WTC11 (cell line): ENCODE measurements at regions not wholly inside any gene's neighbourhood (a gene's known extent, or its start where the extent isn't known, plus 50 kb on each side); places are given as distances from the start of the nearest gene placed in this dataset.

Experiments used
- ATAC-seq: fragments of 200-7000 bp; cut with Tn5 transposase; 2 replicates; pipeline ENCODE4 v1.10.0; 2021; ENCODE audit warnings: mild to moderate bottlenecking, moderate library complexity
- CTCF ChIA-PET: fragments of 300-600 bp; sonication (Branson Sonifier 250); formaldehyde crosslinking; loops from one replicate; lab custom pipeline; 2021; ENCODE audit warnings: antibody characterized with exemption; lab: Charles Lee
- POLR2A ChIA-PET: fragments of 350-600 bp; sonication (Branson Sonifier 250); formaldehyde crosslinking; loops from one replicate; lab custom pipeline; 2021; ENCODE audit warnings: antibody characterized with exemption; lab: Charles Lee
- DNase-seq: peaks from one replicate; pipeline ENCODE4 v3.0.0; 2021; ENCODE audit warnings: low spot score
- H3K27ac Mint-ChIP-seq: 2 replicates; pipeline ENCODE4 v1.8.0; 2021; ENCODE audit warnings: mixed read lengths
- H3K27me3 Mint-ChIP-seq: 2 replicates; pipeline ENCODE4 v1.8.0; 2021; ENCODE audit warnings: low read depth, mild to moderate bottlenecking, moderate library complexity, mixed read lengths
- H3K36me3 Mint-ChIP-seq: 2 replicates; pipeline ENCODE4 v1.8.0; 2021; ENCODE audit warnings: mixed read lengths
- H3K4me1 Mint-ChIP-seq: 2 replicates; pipeline ENCODE4 v1.8.0; 2022; ENCODE audit warnings: mixed read lengths
- H3K4me3 Mint-ChIP-seq: 2 replicates; pipeline ENCODE4 v1.8.0; 2021; ENCODE audit warnings: mild to moderate bottlenecking, moderate library complexity, mixed read lengths
- H3K9me3 Mint-ChIP-seq: 2 replicates; pipeline ENCODE4 v1.8.0; 2021; ENCODE audit warnings: mixed read lengths
- AFF4 ChIP-seq: sonication (generic); formaldehyde crosslinking; IDR thresholded peaks from 2 replicates; pipeline ENCODE4 v1.8.1; 2023; ENCODE audit warnings: mild to moderate bottlenecking, missing genetic modification reagents, borderline replicate concordance
- CBFB ChIP-seq: sonication (generic); formaldehyde crosslinking; IDR thresholded peaks from 2 replicates; pipeline ENCODE4 v1.8.1; 2022; ENCODE audit warnings: mild to moderate bottlenecking, low read depth, missing genetic modification reagents
- CTCF ChIP-seq: fragments of 200-600 bp; IDR thresholded peaks from 2 replicates; pipeline ENCODE4 v1.8.0; 2022; ENCODE audit warnings: antibody characterized with exemption
- ELF4 ChIP-seq: sonication (generic); formaldehyde crosslinking; IDR thresholded peaks from 2 replicates; pipeline ENCODE4 v1.8.1; 2022; ENCODE audit warnings: low read depth, mild to moderate bottlenecking, moderate library complexity, missing genetic modification reagents
- FOXP1 ChIP-seq: sonication (generic); formaldehyde crosslinking; IDR thresholded peaks from 2 replicates; pipeline ENCODE4 v1.8.0; 2022; ENCODE audit warnings: missing genetic modification reagents, mild to moderate bottlenecking, moderate library complexity, borderline replicate concordance
- PRRX2 ChIP-seq: fragments of 250-450 bp; sonication (Bioruptor Pico); IDR thresholded peaks from 2 replicates; pipeline ENCODE4 v1.8.0; 2021; ENCODE audit warnings: mild to moderate bottlenecking
- RELA ChIP-seq: sonication (generic); formaldehyde crosslinking; IDR thresholded peaks from 2 replicates; pipeline ENCODE4 v1.8.1; 2022; ENCODE audit warnings: missing genetic modification reagents, mild to moderate bottlenecking, borderline replicate concordance
- SMAD3 ChIP-seq: sonication (generic); formaldehyde crosslinking; IDR thresholded peaks from 2 replicates; pipeline ENCODE4 v1.8.0; 2022; ENCODE audit warnings: missing genetic modification reagents, mild to moderate bottlenecking, borderline replicate concordance
- TCF7 ChIP-seq: sonication (generic); formaldehyde crosslinking; IDR thresholded peaks from 2 replicates; pipeline ENCODE4 v1.8.0; 2022; ENCODE audit warnings: mild to moderate bottlenecking, low read depth, missing genetic modification reagents, moderate library complexity
- USF1 ChIP-seq: sonication (generic); formaldehyde crosslinking; IDR thresholded peaks from 2 replicates; pipeline ENCODE4 v1.8.0; 2022; ENCODE audit warnings: mild to moderate bottlenecking, missing genetic modification reagents
- USF2 ChIP-seq: sonication (generic); formaldehyde crosslinking; IDR thresholded peaks from 2 replicates; pipeline ENCODE4 v1.8.1; 2023; ENCODE audit warnings: mild to moderate bottlenecking, missing genetic modification reagents, moderate library complexity
- ZNF121 ChIP-seq: sonication (generic); formaldehyde crosslinking; IDR thresholded peaks from 2 replicates; pipeline ENCODE4 v1.8.0; 2023; ENCODE audit warnings: missing genetic modification reagents
- ZNF138 ChIP-seq: sonication (generic); formaldehyde crosslinking; conservative IDR thresholded peaks from 2 replicates; pipeline ENCODE4 v1.8.1; 2022; ENCODE audit warnings: mild to moderate bottlenecking, moderate library complexity, missing genetic modification reagents
- ZNF263 ChIP-seq: sonication (generic); formaldehyde crosslinking; IDR thresholded peaks from 2 replicates; pipeline ENCODE4 v1.8.1; 2022; ENCODE audit warnings: low read depth, mild to moderate bottlenecking, moderate library complexity, missing genetic modification reagents
- ZNF396 ChIP-seq: fragments of 250-450 bp; sonication (Bioruptor Pico); IDR thresholded peaks from 2 replicates; pipeline ENCODE4 v1.8.0; 2021; ENCODE audit warnings: mild to moderate bottlenecking, moderate library complexity, borderline replicate concordance
- ZNF532 ChIP-seq: fragments of 250-450 bp; sonication (Bioruptor Pico); IDR thresholded peaks from 2 replicates; pipeline ENCODE4 v1.9.0; 2021; ENCODE audit warnings: mild to moderate bottlenecking, borderline replicate concordance

- POLR2A ChIA-PET, result no interaction called here
- ATAC-seq (no peak), DNase-seq (no peak)
- H3K4me1 Mint-ChIP-seq, result peaks cover 9% of the 10 kb centered on the region
- no peaks in the 10 kb centered on the region for H3K27me3 Mint-ChIP-seq
- peaks cover 15% of the 10 kb centered on the region for H3K9me3 Mint-ChIP-seq
- no peak overlapping the region for H3K4me3 Mint-ChIP-seq
- 0 out of 2 replicates have a peak, but pooled peaks cover 5% of the 10 kb centered on the region for H3K36me3 Mint-ChIP-seq
- H3K27ac Mint-ChIP-seq, result no peak overlapping the region
- TF ChIP-seq AFF4 (CRISPR knock-in tag) (no peak), RELA (CRISPR knock-in tag) (no peak), FOXP1 (CRISPR knock-in tag) (no peak), SMAD3 (no peak), CTCF (no peak), ZNF138 (CRISPR knock-in tag) (no peak), USF1 (CRISPR knock-in tag) (no peak), USF2 (CRISPR knock-in tag) (no peak), ZNF263 (no peak)
- TF ChIP-seq, all 79 proteins: peak for 0
- CTCF ChIA-PET, result interaction anchor here (1.0 kb wide), 1 partner anchor 205 kb away, joined by 3 read pairs; no protein-coding TSS in a partner anchor
Observed at GRCh38 chr10:3567291-3567963, 217.6 kb downstream of the KLF6 start.

GRCh38 chr10:3566627-3567026, 218.4 kb downstream of the KLF6 start:
- no peak overlapping the region for H3K4me3 Mint-ChIP-seq
- ChIA-PET CTCF (interaction anchor here (1.0 kb wide), 1 partner anchor 206 kb away, joined by 3 read pairs; no protein-coding TSS in a partner anchor), POLR2A (no interaction called here)
- H3K4me1 Mint-ChIP-seq, result peaks cover 9% of the 10 kb centered on the region
- no peak for TF ChIP-seq ZNF121 (CRISPR knock-in tag)
- no peak for TF ChIP-seq PRRX2 (CRISPR knock-in tag)
- no peak for TF ChIP-seq TCF7 (CRISPR knock-in tag)
- TF ChIP-seq ZNF532 (CRISPR knock-in tag), result no peak
- no peak for TF ChIP-seq ZNF396
- TF ChIP-seq ELF4 (CRISPR knock-in tag), result no peak
- TF ChIP-seq CBFB, result no peak
- no peak for TF ChIP-seq CTCF
- no peak for ATAC-seq
- DNase-seq, result no peak
- no peak overlapping the region for H3K27ac Mint-ChIP-seq
- 0 out of 2 replicates have a peak, but pooled peaks cover 5% of the 10 kb centered on the region for H3K36me3 Mint-ChIP-seq
- H3K27me3 Mint-ChIP-seq, result no peaks in the 10 kb centered on the region
- peaks cover 15% of the 10 kb centered on the region for H3K9me3 Mint-ChIP-seq
